ENCODE measurements at regions not wholly inside any gene's neighbourhood (a gene's known extent, or its start where the extent isn't known, plus 50 kb on each side); places are given as distances from the start of the nearest gene placed in this dataset.
"Not testable (repeated sequence)": the region's sequence is repeated elsewhere in the genome, so short reads cannot be mapped to it uniquely, and the experiment has no call there.

- in situ Hi-C loops (cut with MboI; ENCODE audit: low sequenced_read_pairs) = loop anchor here (5.0 kb wide), 1 partner anchor 47 kb away; no protein-coding TSS in a partner anchor
These were observed 95.0 kb upstream of the IFNGR1 start for GRCh38 chr6:137313928-137314855.

- in situ Hi-C loops (cut with MboI; ENCODE audit: low sequenced_read_pairs) = loop anchor here (5.0 kb wide), 1 partner anchor 46 kb away; no protein-coding TSS in a partner anchor
These were observed 94.0 kb upstream of the IFNGR1 start for GRCh38 chr6:137313211-137313610.

- in situ Hi-C loops (cut with MboI; ENCODE audit: low sequenced_read_pairs) = loop anchor here (5.0 kb wide), 1 partner anchor 45 kb away; no protein-coding TSS in a partner anchor
These were observed 92.8 kb upstream of the IFNGR1 start for GRCh38 chr6:137311940-137312339.

- in situ Hi-C loops (cut with MboI; ENCODE audit: low sequenced_read_pairs) = no loop called here
These were observed 90.0 kb upstream of the IFNGR1 start for GRCh38 chr6:137309078-137309762.

GRCh38 chr6:137307163-137307854 lies 88.1 kb upstream of the IFNGR1 start:
- in situ Hi-C loops (cut with MboI; ENCODE audit: low sequenced_read_pairs) = no loop called here

GRCh38 chr6:137305691-137306090 lies 86.5 kb upstream of the IFNGR1 start:
- in situ Hi-C loops (cut with MboI; ENCODE audit: low sequenced_read_pairs) = no loop called here

- in situ Hi-C loops (cut with MboI; ENCODE audit: low sequenced_read_pairs) = no loop called here
These were observed 85.0 kb upstream of the IFNGR1 start for GRCh38 chr6:137304020-137304780.

GRCh38 chr6:137303441-137303840 lies 84.3 kb upstream of the IFNGR1 start:
- in situ Hi-C loops (cut with MboI; ENCODE audit: low sequenced_read_pairs) = no loop called here

- in situ Hi-C loops (cut with MboI; ENCODE audit: low sequenced_read_pairs) = no loop called here
These were observed 80.5 kb upstream of the IFNGR1 start for GRCh38 chr6:137299681-137300080.

GRCh38 chr6:137297887-137298286 lies 78.7 kb upstream of the IFNGR1 start:
- in situ Hi-C loops (cut with MboI; ENCODE audit: low sequenced_read_pairs) = no loop called here

- in situ Hi-C loops (cut with MboI; ENCODE audit: low sequenced_read_pairs) = not testable (repeated sequence)
These were observed 73.1 kb upstream of the IFNGR1 start for GRCh38 chr6:137292326-137292725.

GRCh38 chr6:137291441-137291840 lies 72.3 kb upstream of the IFNGR1 start:
- in situ Hi-C loops (cut with MboI; ENCODE audit: low sequenced_read_pairs) = no loop called here

GRCh38 chr6:137290601-137291261 lies 71.5 kb upstream of the IFNGR1 start:
- in situ Hi-C loops (cut with MboI; ENCODE audit: low sequenced_read_pairs) = no loop called here

GRCh38 chr6:137286916-137287315 lies 67.7 kb upstream of the IFNGR1 start:
- in situ Hi-C loops (cut with MboI; ENCODE audit: low sequenced_read_pairs) = no loop called here

- in situ Hi-C loops (cut with MboI; ENCODE audit: low sequenced_read_pairs) = no loop called here
These were observed 67.2 kb upstream of the IFNGR1 start for GRCh38 chr6:137286368-137286767.

- in situ Hi-C loops (cut with MboI; ENCODE audit: low sequenced_read_pairs) = no loop called here
These were observed 65.6 kb upstream of the IFNGR1 start for GRCh38 chr6:137284811-137285110.

- in situ Hi-C loops (cut with MboI; ENCODE audit: low sequenced_read_pairs) = no loop called here
These were observed 65.0 kb upstream of the IFNGR1 start for GRCh38 chr6:137283940-137284810.

- in situ Hi-C loops (cut with MboI; ENCODE audit: low sequenced_read_pairs) = no loop called here
These were observed 63.9 kb upstream of the IFNGR1 start for GRCh38 chr6:137283080-137283479.

GRCh38 chr6:137282254-137282653 lies 63.1 kb upstream of the IFNGR1 start:
- in situ Hi-C loops (cut with MboI; ENCODE audit: low sequenced_read_pairs) = no loop called here
